Neutrophil (primary cell): ENCODE measurements at regions not wholly inside any gene's neighbourhood (a gene's known extent, or its start where the extent isn't known, plus 50 kb on each side); places are given as distances from the start of the nearest gene placed in this dataset.

Experiments
- H3K27ac ChIP-seq: fragments of 200-600 bp; sonication (generic); 2 replicates; pipeline ENCODE4 v1.5.1; 2016; ENCODE audit warnings: mild to moderate bottlenecking, moderate library complexity
- H3K27me3 ChIP-seq: fragments of 200-600 bp; sonication (generic); 2 replicates; pipeline ENCODE4 v1.6.0; 2016; ENCODE audit warnings: mild to moderate bottlenecking
- H3K36me3 ChIP-seq: fragments of 200-600 bp; sonication (generic); 2 replicates; pipeline ENCODE4 v1.5.1; 2017
- H3K4me1 ChIP-seq, 2 experiments: fragments of 200-600 bp in 1 of 2; sonication (generic) in 1 of 2; 1 replicate in 1 of 2; 2 replicates in 1 of 2; pipeline versions ENCODE4 v1.5.1 to v1.6.1; 2013 to 2016; ENCODE audit warnings: low read depth in 1 of 2, low read length in 1 of 2, mild to moderate bottlenecking in 1 of 2, moderate library complexity in 1 of 2; ENCODE audit not compliant: control insufficient read depth in 1 of 2, insufficient read depth in 1 of 2
- H3K4me3 ChIP-seq, 2 experiments: fragments of 200-600 bp in 1 of 2; sonication (generic) in 1 of 2; 1 replicate in 1 of 2; 2 replicates in 1 of 2; pipeline ENCODE4 v1.5.1; 2013 to 2016; ENCODE audit warnings: low read depth in 1 of 2, low read length in 1 of 2, mild to moderate bottlenecking in 1 of 2, moderate library complexity in 1 of 2
- H3K9me3 ChIP-seq: fragments of 200-600 bp; sonication (generic); 2 replicates; pipeline ENCODE4 v1.5.1; 2016
- CTCF ChIP-seq: fragments of 200-600 bp; sonication (generic); IDR thresholded peaks from 2 replicates; pipeline ENCODE4 v1.5.1; 2016; ENCODE audit warnings: antibody characterized with exemption

GRCh38 chr7:131087756-131088658 lies 239.7 kb upstream of the MKLN1 start:
- H3K4me1 ChIP-seq = peaks cover 13 to 29% of the 10 kb centered on the region in 2 experiments
- no peaks in the 10 kb centered on the region for H3K27me3 ChIP-seq
- H3K27ac ChIP-seq = no peak overlapping the region
- no peak for TF ChIP-seq CTCF
- H3K9me3 ChIP-seq = no peaks in the 10 kb centered on the region
- H3K4me3 ChIP-seq = no peak overlapping the region
- peaks cover 15% of the 10 kb centered on the region for H3K36me3 ChIP-seq

GRCh38 chr7:131090188-131090587 lies 237.5 kb upstream of the MKLN1 start:
- TF ChIP-seq CTCF = no peak
- Histone ChIP-seq H3K27ac (no peak overlapping the region), H3K4me3 (no peak overlapping the region), H3K4me1 (peaks cover 7 to 15% of the 10 kb centered on the region in 2 experiments), H3K27me3 (no peaks in the 10 kb centered on the region), H3K36me3 (peaks cover 29% of the 10 kb centered on the region), H3K9me3 (no peaks in the 10 kb centered on the region)

- Histone ChIP-seq H3K27ac (peak overlapping the region; percentile 16), H3K4me3 (no peak overlapping the region), H3K4me1 (peaks cover 7 to 15% of the 10 kb centered on the region in 2 experiments), H3K27me3 (no peaks in the 10 kb centered on the region), H3K36me3 (peaks cover 33% of the 10 kb centered on the region), H3K9me3 (no peaks in the 10 kb centered on the region)
- no peak for TF ChIP-seq CTCF
Observed at GRCh38 chr7:131090886-131091692, 236.6 kb upstream of the MKLN1 start.

GRCh38 chr7:131094685-131095084 lies 233.0 kb upstream of the MKLN1 start:
- no peaks in the 10 kb centered on the region for H3K27me3 ChIP-seq
- no peak overlapping the region for H3K27ac ChIP-seq
- H3K4me1 ChIP-seq = peaks cover 7 to 15% of the 10 kb centered on the region in 2 experiments
- no peaks in the 10 kb centered on the region for H3K9me3 ChIP-seq
- H3K4me3 ChIP-seq = no peak overlapping the region
- no peak for TF ChIP-seq CTCF
- peaks cover 45% of the 10 kb centered on the region for H3K36me3 ChIP-seq

- H3K4me1 ChIP-seq = peaks cover 7 to 15% of the 10 kb centered on the region in 2 experiments
- H3K27ac ChIP-seq = peak overlapping the region; percentile 4
- no peaks in the 10 kb centered on the region for H3K27me3 ChIP-seq
- H3K9me3 ChIP-seq = no peaks in the 10 kb centered on the region
- TF ChIP-seq CTCF = no peak
- H3K36me3 ChIP-seq = peaks cover 51% of the 10 kb centered on the region
- H3K4me3 ChIP-seq = no peak overlapping the region
Observed at GRCh38 chr7:131095346-131095745, 232.3 kb upstream of the MKLN1 start.
